Inflammatory macrophage treated with lipopolysaccharide for 1 hour (primary cell): ENCODE measurements at regions not wholly inside any gene's neighbourhood (a gene's known extent, or its start where the extent isn't known, plus 50 kb on each side); places are given as distances from the start of the nearest gene placed in this dataset.
A peak's percentile ranks its signal among the peaks of the same experiment; 100 is the strongest.

Source experiments
- DNase-seq, 2 donors: peaks; one replicate each; pipeline ENCODE4 v3.0.0-alpha.2; 2020 to 2022

DNA sequence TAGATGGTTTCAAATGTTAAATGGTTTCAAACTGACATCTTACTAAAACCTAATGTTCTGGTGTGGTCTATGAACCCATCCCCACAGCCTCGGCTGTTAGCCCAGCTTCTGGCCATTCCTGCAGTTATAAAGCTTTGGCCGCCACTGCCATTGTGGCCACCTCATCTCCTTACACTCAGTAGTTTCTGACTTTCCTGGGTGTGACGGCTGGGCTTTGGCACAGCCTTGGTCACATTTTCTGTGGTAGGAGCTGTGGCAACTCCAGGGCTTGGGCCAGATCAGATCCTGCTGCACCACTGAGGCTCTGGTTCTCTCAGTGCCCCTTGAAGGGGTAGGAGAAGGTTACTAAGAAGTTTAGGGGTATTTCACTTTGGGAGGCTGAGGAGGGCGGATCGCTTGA, 84.2 kb upstream of the STXBP6 start:
- DNase-seq: no peak

- DNase-seq: peak; percentile 31 to 68
Observed at GRCh38 chr14:25132732-25133422, 82.9 kb upstream of the STXBP6 start.

GRCh38 chr14:25132094-25132493, 82.1 kb upstream of the STXBP6 start:
- no peak for DNase-seq

DNA sequence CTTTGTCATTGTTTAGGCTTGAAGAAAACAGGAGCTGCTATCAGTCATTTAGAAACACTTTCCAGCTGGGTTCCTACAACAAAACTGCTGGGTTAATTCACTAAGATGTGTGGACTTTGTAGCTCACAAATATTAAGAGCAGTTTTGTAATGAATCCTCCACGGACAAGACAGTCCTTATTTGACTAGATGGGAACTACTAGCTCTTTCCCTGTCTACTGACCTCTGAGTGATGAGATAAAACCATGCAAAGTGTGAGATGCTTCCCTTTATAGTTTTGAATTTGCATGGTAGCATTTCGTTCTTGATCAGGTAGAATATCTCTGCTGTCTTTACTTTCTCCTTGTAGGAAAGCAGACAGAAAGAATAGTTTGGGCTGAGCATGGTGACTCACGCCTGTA, 72.9 kb upstream of the STXBP6 start:
- no peak for DNase-seq

- DNase-seq: peak in 1 of 2 donors; percentile 8
Observed at GRCh38 chr14:25122211-25122610, 72.3 kb upstream of the STXBP6 start.

GRCh38 chr14:25121337-25122129, 71.6 kb upstream of the STXBP6 start:
- no peak for DNase-seq

GRCh38 chr14:25120261-25120660, 70.3 kb upstream of the STXBP6 start:
- DNase-seq: no peak

- DNase-seq: no peak
Observed at GRCh38 chr14:25118671-25119070, 68.7 kb upstream of the STXBP6 start.

DNA sequence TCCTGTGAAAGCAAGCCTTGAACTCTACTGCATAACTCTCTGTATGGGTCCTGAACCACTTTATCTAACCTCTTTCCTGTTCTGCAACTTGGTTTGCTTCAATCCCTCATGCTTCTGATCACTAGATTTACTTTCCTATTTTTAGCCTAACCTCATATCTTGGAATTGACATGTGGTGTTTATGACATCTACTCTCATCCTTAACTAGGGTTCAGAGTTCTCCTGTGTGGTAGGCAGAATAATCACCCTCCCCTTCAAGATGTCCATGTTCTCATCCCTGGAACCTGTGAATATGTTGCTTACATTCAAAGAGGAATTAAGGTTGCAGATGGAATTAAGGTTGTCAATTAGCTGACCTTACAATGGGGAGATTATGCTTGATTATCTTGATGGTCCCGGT, 67.4 kb upstream of the STXBP6 start:
- DNase-seq: no peak

DNA sequence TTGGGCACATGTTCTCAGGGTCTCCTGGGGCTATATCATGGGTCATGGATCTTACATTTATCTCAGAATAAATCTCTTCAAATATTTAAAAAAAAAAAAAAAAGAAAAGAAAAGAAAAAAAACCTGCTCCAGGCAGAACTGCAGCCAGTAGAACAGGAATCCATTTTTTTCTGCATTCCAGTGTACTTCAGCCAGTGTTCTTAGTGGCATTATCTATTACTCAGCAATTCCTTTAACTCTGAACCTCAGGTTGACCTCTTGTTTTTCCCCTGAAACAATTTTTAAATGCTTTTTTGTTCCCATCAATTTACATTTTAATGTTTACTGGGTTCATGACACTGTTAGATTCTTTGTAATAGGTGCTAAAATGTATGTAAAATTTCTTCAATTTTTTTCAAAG, 66.7 kb upstream of the STXBP6 start:
- DNase-seq: no peak

DNA sequence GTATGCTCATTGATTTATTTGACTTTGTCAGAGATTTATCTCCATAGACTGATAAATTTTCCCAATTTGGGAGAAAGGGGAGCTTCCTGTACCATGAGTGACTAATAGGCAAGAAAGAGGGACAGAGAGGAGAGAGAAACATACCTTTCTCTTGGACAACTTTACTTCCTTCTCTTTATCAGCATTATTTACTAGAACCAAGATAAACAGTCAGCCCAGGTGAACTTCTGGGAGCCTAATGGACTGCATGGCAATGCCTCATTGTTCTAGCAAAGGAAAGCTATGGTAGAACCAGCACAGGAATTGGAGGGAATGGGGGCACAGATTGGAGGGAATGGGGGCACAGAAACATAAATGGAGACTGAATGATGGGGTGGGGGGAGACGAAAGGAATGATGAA, 63.4 kb upstream of the STXBP6 start:
- DNase-seq: no peak

DNA sequence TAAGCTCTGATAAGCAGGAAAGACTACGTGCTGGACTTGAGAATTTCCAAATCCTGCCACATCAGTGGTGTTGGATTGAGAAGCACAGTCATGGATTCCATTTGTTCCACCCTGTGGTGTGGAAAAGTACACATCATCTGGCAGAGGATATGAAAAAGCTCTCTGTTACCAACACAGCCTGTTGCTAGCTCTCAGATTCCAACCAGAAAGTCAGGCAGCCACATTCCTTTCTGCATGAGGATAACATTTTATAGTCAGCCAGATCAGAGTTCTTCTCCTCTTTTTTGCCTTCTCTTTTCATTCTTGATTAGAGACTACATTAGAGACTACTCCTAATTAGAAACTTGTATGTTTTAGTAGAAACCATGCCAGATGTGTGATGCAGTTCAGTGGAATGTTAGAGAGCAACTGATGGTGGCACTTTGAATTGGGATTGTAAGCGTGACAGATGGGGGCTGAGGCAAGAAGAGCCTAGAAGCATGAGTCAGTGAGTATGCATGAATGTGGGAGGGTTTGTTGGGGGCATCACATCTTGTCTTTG, 61.2 kb upstream of the STXBP6 start:
- no peak for DNase-seq

DNA sequence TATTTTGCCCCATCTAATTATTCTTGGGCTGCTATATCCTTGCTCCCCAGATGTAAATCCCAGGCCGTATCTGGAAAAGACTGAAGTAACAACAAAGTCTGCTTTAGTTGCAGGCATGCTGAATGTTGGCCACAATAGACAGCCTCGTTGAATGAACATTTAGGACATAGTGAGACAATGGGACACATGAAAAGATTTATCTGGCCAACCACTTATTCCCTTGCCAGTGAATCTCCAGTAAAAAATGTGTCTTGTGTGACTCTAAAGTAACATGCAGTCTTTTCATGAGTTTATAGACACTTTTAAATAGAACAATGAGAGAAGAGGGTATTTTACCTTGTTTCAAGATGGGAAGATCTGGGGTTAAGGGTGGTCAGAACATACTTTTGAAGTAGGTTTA, 60.2 kb upstream of the STXBP6 start:
- DNase-seq: no peak

DNA sequence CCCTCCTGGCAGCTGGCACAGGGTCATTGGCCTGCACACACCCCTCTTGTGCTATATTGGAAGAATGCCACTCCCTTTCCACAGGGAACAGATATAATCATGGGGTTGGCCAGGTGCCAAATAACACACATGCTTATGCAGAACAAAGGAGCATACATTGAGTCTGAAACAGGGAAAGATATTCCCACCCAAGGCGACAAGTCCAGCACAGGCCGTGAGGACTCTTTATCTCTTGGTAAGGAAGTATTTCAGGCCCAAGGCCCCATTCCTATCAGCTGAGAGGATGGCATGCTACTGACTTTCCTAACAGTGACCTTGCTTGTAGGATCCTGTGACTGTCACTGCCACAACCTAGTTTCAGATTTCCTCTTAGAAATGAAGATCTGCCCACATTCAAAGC, 59.0 kb upstream of the STXBP6 start:
- DNase-seq: peak in 1 of 2 donors; percentile 30

DNA sequence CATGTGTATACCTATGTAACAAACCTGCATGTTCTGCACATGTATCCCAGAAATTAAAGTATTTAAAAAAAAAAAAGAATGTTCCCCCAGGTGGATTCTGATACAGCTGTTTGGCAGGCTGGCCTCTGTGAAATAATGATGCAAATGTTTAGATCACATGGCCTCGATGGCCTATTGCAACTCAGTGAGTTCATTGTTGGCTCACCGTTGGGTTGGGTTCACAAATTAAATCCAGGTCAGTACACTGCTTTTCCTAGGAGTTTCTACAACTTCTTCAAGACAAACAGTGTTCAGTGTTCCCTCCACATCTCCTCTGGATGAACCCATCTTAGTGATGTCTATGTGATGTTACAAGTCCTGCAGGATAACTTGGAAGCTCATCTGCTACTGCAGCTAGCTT, 58.3 kb upstream of the STXBP6 start:
- DNase-seq: no peak

DNA sequence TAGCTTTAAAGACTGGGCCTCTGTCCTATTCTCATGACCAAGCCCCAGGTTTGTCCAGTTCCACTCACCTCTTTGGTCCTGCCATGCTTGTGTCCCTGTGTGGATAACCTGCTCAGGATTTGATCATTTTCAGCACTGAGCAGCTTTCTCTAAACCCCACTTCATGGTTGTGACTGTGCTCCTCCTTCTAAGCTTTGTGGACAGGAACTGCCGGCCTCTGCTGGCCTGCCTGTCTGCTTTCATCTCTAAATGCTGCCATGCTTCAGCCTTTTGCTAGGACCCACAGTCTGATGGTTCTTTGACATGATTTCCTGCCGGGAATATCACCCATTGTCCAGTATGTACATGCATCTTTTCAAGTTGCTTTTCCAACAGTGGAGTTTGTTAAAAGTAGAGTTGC, 53.9 kb upstream of the STXBP6 start:
- DNase-seq: no peak

DNA sequence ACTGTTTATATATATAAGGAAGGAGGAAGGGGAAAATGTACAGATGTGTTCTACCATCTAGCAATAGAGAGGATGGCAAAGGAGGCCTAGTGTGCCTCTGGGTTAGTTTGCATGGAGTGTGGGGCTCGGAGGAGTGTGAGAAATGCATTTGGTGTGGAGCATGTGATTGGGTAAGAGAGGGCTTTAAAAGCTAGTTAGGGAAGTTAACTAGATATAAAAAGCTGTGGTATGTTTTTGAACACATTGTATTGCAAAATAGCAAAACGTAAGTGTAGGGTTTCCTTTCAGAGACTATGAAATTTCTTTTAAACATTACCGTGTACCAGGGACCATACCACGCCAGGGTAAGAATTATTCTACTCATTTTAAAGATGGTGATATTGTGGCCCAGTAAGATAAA, 53.3 kb upstream of the STXBP6 start:
- peak; percentile 24 to 33 for DNase-seq

DNA sequence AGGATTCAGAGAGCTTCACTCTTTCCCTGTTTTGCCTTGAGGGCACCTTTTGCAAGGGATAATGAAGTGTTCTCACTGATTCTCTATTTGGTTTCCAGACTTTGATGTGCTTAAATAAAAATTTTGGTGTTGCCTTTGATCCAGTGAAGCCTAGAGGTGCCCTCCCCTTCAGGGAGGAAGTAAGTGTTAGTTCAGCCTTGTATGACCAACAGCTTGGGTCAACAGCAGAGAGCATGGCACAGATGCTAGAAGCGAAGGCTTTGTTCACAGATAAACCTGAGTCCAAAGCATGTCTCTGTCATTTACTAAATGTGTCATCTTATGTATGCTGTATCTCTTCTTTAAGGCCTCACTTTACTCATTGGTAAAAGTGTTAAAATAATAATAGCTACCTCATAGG, 52.8 kb upstream of the STXBP6 start:
- no peak for DNase-seq

GRCh38 chr14:25101276-25101675, 51.3 kb upstream of the STXBP6 start:
- no peak for DNase-seq
